Neural progenitor cell (in vitro differentiated cells): ENCODE measurements at regions not wholly inside any gene's neighbourhood (a gene's known extent, or its start where the extent isn't known, plus 50 kb on each side); places are given as distances from the start of the nearest gene placed in this dataset.

Experiments
- CTCF ChIP-seq: fragments of 200-600 bp; sonication (generic); IDR thresholded peaks from 2 replicates; pipeline ENCODE4 v1.5.1; 2017; ENCODE audit warnings: antibody characterized with exemption, mild to moderate bottlenecking
- EZH2 ChIP-seq: fragments of 200-600 bp; sonication (generic); IDR thresholded peaks from 2 replicates; pipeline ENCODE4 v1.6.1; 2017; ENCODE audit warnings: antibody characterized with exemption, mild to moderate bottlenecking, moderate library complexity
- EZH2phosphoT487 ChIP-seq: fragments of 200-600 bp; sonication (generic); IDR thresholded peaks from 2 replicates; pipeline ENCODE4 v1.6.1; 2017; ENCODE audit warnings: antibody characterized with exemption

- TF ChIP-seq EZH2 (no peak), CTCF (no peak), EZH2phosphoT487 (no peak)
Observed at GRCh38 chr10:59537501-59537900, 172.1 kb downstream of the SLC16A9 start.
